ENCODE measurements at regions not wholly inside any gene's neighbourhood (a gene's known extent, or its start where the extent isn't known, plus 50 kb on each side); places are given as distances from the start of the nearest gene placed in this dataset.

DNA sequence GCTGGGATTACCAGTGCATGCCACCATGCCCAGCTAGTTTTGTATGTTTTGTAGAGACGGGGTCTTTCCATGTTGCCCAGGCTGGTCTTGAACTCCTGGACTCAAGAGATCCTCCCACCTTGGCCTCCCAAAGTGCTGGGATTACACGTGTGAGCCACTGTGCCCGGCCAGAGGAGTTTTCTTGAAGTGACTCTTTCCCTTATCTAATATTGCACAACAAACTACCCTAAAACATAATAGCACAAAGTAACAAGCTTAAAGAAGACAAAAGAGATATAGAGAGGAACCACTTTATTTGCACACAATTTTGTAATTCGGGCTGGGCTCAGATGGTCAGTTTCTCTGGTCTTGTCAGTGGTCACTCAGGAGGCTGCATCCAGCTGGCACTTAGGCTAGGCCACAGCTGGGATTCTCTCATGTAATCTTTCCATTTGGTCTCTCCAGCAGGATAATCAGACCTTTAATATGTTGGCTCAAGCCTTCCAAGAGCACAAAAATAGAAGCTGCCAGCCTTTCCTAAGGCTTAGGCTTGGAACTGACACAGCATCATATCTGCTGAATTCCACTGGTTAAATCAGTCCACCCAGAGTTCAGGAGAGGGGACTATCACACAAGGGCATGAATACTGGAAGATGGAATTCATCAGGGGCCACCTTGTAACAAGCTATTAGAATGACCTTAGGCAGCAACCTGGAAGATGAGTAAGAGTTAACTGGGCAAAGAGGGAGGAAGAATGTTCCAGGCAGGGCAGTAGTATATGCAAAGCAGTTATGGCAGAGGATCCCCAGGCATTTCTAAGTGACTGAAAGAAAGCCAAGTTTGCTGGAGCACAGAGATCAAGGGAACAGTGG, 56.7 kb upstream of the PNRC1 start:
- Histone ChIP-seq H2AFZ (ENCODE audit: low read length) (no peak overlapping the region), H3K4ac (replicated peaks; ENCODE audit: insufficient read length, low read depth, low read length) (no peak overlapping the region), H4K91ac (replicated peaks; ENCODE audit: insufficient read length, low read length) (no peak overlapping the region), H2BK120ac (replicated peaks; ENCODE audit: low read depth, low read length) (no peak overlapping the region), H4K20me1 (replicated peaks in 1 of 2; ENCODE audit: control insufficient read depth in 1 of 2, insufficient read depth in 2 of 2, low read length in 2 of 2) (no peaks in the 10 kb centered on the region), H3K27me3 (replicated peaks in 1 of 4; ENCODE audit: control insufficient read depth in 3 of 4, extremely low read depth in 1 of 4, insufficient read depth in 3 of 4, low read length in 3 of 4) (no peaks in the 10 kb centered on the region), H3K36me3 (ENCODE audit: control insufficient read depth in 2 of 4, insufficient read depth in 4 of 4, low read length in 3 of 4) (no peaks in the 10 kb centered on the region), H3K79me1 (ENCODE audit: low read depth, low read length) (no peaks in the 10 kb centered on the region), H2BK5ac (ENCODE audit: low read depth, low read length) (no peak overlapping the region), H4K5ac (ENCODE audit: insufficient read length, low read depth, low read length) (no peak overlapping the region), H3K18ac (ENCODE audit: extremely low read depth, low read length) (no peak overlapping the region), H3K9me3 (ENCODE audit: insufficient read depth in 2 of 2, low read depth in 1 of 2, low read length in 1 of 2) (no peaks in the 10 kb centered on the region), H3K4me3 (ENCODE audit: extremely low read depth in 1 of 4, insufficient read depth in 2 of 4, low read depth in 3 of 4, low read length in 4 of 4) (no peak overlapping the region), H2BK20ac (ENCODE audit: low read length) (peak overlapping the region; percentile 2; the same call in 1 of the 2 replicates), H3K9ac (replicated peaks in 1 of 4; ENCODE audit: extremely low read depth in 1 of 4, low read depth in 3 of 4, low read length in 3 of 4) (no peak overlapping the region), H2BK12ac (ENCODE audit: low read depth, low read length) (no peak overlapping the region), H3K79me2 (ENCODE audit: control insufficient read depth in 1 of 2, insufficient read depth in 2 of 2, low read length in 2 of 2) (no peaks in the 10 kb centered on the region), H2AK5ac (ENCODE audit: low read depth, low read length) (no peak overlapping the region), H2BK15ac (ENCODE audit: low read length) (no peak overlapping the region), H3K23ac (ENCODE audit: insufficient read length) (no peak overlapping the region), H3K4me1 (replicated peaks in 1 of 4; ENCODE audit: control insufficient read depth in 3 of 4, insufficient read depth in 4 of 4, low read length in 3 of 4) (peaks cover 0 to 17% (median 5%) of the 10 kb centered on the region in 4 experiments; a peak in 4 of 7 replicates), H4K8ac (ENCODE audit: extremely low read depth, insufficient read depth, low read length) (no peak overlapping the region), H3K23me2 (ENCODE audit: low read depth, low read length) (no peaks in the 10 kb centered on the region), H3K27ac (ENCODE audit: low read depth, low read length) (no peak overlapping the region), H3K56ac (replicated peaks; ENCODE audit: insufficient read length, low read depth, low read length) (no peak overlapping the region), H3K4me2 (ENCODE audit: insufficient read depth in 1 of 2, low read depth in 2 of 2, low read length in 2 of 2) (no peak overlapping the region), H3K14ac (ENCODE audit: insufficient read length) (no peak overlapping the region)
- ChIA-PET POLR2A (ENCODE audit: partially characterized antibody) (interaction anchor here (0.6 to 1.1 kb wide), 3 partner anchors 12 to 18 kb away, joined by 3 to 4 read pairs (median 3); no protein-coding TSS in a partner anchor), CTCF (ENCODE audit: partially characterized antibody) (interaction anchor here (0.8 to 1.7 kb wide), 4 partner anchors 12 to 53 kb away, joined by 3 to 4 read pairs (median 3); no protein-coding TSS in a partner anchor)
- no peak for DNase-seq (ENCODE audit: low read depth in 1 of 2, low spot score in 2 of 2)
- no peak for FAIRE-seq
- 89% methylated on average over 4 of the region's 4 CpGs; no CpG with 5 or more reads in 1 of the 2 experiments for WGBS, 2 experiments (ENCODE audit: extremely low coverage in 1 of 2, insufficient coverage in 1 of 2, insufficient read length in 1 of 2, insufficient replicate concordance in 2 of 2, low coverage in 1 of 2, low lambda C conversion rate in 2 of 2, missing lambda C conversion rate in 1 of 2)
- no peak for TF ChIP-seq TBP (IDR thresholded peaks at IDR 0.05; ENCODE audit: low read depth, low read length)
- TF ChIP-seq BACH1 (IDR thresholded peaks at IDR 0.05; ENCODE audit: low read length) = no peak
- no peak for TF ChIP-seq GTF2F1 (IDR thresholded peaks at IDR 0.05; ENCODE audit: borderline replicate concordance, low read depth, low read length)
- no peak for TF ChIP-seq PHF8 (conservative IDR thresholded peaks at IDR 0.05; ENCODE audit: low read depth, low read length)
- TF ChIP-seq SP4 (IDR thresholded peaks at IDR 0.05; ENCODE audit: low read length) = no peak
- no peak for TF ChIP-seq HDAC2 (IDR thresholded peaks at IDR 0.05; ENCODE audit: borderline replicate concordance in 1 of 2, low read depth in 2 of 2, low read length in 2 of 2)
- TF ChIP-seq, protein P1, sequence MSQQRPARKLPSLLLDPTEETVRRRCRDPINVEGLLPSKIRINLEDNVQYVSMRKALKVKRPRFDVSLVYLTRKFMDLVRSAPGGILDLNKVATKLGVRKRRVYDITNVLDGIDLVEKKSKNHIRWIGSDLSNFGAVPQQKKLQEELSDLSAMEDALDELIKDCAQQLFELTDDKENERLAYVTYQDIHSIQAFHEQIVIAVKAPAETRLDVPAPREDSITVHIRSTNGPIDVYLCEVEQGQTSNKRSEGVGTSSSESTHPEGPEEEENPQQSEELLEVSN (IDR thresholded peaks at IDR 0.05) = no peak

Measured in H1 (cell line).